NCI-H345 treated with DMSO at 0.1 percent for 48 hours (cell line): ENCODE measurements at regions not wholly inside any gene's neighbourhood (a gene's known extent, or its start where the extent isn't known, plus 50 kb on each side); places are given as distances from the start of the nearest gene placed in this dataset.
"Not testable (repeated sequence)": the region's sequence is repeated elsewhere in the genome, so short reads cannot be mapped to it uniquely, and the experiment has no call there.

Experiments
- DNase-seq: peaks from one replicate; lab custom pipeline; 2025; ENCODE audit not compliant: unreplicated experiment; lab: John Stamatoyannopoulos, UW

DNA sequence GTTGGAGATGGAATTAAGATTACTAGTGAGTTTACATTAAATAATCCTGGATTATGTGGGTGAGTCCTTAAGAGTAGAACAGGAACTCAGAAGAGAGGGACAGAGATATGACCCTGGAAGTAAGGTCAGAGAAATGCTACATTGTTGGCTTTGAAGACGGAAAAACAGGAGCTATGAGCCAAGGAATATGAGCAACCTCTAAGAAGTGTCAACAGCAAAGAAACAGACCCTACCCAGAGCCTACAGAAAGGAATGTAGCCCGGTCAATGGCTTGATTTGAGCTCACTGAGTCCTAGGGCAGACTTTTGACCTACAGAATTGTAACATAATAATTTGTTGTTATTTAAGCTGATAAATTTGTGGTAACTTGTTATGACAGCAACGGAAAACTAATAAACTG is 304.9 kb downstream of the IPMK start:
- DNase-seq = no peak

DNA sequence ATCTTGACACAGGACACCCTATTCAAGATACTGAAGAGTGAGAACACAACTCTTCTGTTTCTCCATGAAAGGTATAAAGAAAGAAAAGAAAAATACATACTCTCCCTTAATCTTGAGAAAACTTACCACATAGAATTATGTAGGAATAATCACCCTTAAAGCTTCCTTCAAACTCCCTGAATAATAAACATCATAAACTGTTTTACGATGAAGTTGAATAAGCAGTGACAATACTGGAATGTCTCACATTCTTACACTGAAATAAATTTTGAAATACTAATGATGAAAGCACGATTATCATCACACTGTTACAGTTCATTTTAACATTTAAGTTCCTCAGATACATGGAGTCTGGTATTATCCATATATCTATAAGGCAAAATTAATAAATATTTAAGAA is 306.2 kb downstream of the IPMK start:
- no peak for DNase-seq

DNA sequence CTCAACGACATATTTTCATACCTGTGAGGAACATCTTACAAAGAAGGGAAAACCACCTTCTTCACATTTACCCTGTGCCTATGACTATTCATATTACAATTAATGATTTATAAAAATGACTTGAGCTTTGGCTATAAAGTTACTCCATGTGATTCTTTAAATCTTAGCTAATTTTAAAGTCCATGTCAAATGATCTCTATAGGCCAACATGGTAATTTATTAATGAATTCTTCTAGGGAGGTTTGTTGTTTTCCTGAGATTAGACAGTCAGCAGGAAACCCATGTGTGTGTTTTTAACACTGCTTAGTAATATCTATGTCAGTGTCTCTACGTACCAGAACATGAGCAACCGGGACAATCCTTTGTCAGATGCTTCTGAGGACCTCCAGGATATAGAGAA is 307.3 kb downstream of the IPMK start:
- no peak for DNase-seq

DNA sequence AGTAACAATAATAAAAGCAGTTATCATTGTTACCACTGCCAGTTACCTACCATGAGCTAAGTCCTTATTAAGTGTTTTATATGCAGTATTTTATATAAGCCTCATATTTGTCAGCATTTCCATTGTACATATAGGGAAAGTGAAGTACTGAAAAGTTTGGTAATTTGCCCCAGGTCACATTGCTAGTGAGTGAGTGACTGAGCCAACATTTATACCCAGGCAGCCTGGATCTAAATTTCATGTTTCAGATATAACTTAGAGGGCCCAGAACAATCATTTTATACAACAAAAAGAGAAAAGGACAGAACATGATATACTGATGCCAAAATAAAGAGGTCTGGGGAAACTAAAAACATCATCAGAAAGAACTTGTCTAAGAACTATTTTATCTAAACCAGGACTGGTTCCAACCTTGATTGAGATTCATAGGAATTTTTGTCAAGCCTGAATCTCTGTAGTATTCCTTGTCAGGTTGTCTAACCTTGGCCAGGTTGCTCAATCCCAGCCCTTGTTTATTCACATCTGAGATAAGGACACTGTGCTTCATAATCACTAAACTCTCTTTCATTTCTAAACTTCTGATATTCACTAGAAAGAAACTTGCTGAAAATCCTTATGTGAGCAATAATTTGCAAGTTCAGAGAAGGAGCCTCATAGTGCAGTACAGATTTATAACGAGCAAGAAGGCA is 308.2 kb downstream of the IPMK start:
- DNase-seq = no peak

DNA sequence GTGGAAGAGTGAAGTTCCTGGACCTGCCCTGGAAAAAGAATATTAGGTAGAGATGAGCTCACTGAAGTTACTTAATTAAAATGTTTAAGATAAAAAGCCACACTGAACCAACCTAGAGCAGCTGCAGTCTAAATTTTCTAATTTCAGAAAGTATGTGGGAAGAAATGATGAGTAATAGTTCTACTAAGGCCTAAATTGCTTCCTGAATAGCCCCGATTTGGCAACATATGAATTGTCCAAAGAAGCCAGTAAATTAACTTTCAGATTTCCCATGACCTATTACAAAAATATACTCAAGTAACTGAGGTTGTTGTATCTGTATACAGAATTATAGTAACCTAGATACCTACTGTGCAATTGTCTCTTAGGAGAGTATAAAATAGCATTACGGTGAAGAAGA is 312.6 kb downstream of the IPMK start:
- no peak for DNase-seq

DNA sequence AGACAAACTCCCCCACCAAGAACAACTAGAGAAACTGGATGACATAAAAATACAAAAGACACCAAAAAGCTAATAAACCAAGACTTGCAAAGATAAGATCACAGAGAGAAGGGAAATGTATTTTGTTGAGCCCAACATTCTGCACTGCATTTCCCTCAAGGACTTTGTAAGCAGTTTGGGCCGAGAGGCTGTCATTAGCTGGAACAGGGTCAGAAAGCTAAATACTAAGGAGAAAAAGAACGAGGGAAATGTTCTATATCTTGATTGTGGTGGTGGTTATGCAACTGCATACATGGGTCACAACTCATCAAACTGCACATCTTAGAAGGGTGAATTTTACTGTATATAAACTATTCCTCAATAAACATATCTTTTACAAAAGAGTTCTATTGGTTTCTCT is 315.0 kb downstream of the IPMK start:
- DNase-seq = no peak

DNA sequence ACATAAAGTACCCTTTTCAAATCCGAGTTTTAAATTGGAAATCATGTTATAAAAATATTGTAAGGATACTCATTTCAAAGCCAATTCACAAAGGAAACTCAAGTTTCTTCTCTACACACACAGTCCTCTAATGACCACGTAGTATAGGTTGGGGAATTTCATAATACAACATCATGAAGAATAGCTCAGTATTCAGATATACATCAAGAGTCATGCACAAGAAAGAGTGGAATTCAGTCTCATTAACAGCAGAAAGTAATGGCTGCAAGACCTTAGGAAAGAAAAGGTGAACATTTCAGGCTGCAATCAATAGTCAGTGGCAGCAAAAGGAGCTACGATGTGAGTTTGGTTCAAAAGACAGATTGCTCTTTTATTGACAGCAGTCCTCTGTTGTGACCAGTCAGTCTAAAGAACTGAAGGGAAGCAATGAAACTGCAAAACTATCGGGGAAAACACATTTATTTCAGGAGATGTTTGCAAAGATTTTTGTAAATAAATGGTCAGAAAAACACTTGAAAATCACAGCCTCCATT is 317.2 kb downstream of the IPMK start:
- no peak for DNase-seq

DNA sequence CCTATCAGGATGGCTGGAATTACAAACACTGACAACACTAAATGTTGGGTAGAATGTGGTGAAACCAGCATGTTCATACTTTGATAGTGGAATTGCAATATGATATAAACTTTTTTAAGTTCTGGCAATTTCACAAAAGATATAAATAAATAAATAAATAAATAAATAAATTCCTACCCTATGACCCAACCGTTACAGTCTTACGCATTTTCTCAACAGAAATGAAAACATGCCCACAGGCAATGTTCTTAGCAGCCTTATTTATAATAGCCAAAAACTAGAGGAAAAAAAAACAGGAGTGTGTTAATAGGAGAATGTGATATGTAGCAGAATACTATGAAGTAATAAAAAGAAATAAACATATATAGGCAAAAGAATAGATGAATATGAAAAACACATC is 318.9 kb downstream of the IPMK start:
- DNase-seq = no peak

DNA sequence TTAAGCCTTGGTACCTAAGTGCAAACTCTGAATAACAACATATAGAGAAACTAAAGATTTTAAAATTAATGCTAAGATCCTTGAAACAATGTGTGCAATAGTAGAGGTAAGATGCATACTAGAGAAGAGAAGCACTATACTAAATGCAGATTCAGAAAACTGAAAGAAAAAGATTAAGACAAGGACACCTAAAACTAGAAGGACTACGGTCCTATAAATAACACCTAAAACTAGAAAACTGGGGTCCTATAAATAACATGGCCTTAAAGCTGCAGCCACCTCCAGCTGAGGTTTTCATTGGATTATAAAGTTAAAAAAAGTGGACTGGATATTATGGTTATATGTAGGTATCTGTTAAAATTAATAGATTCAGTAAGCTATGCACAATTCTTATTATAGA is 320.9 kb downstream of the IPMK start:
- no peak for DNase-seq

DNA sequence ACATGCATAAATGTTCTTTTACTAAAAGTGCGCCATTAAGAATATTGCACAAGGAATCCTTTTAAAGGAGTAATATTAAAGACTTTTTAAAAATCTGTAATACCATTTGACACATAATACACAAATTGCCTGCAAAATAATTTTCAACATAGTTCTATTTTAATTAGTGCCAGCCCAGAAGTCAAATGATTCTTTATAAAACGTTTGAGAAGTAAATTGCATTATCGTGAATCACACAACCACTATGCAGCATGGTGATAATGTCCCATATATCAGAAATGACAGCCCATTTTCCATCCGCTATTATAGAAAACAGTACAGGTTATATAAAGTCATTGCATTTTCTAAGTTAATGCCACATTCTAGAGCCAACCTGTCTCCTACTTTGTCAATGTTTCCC is 324.0 kb downstream of the IPMK start:
- no peak for DNase-seq

DNA sequence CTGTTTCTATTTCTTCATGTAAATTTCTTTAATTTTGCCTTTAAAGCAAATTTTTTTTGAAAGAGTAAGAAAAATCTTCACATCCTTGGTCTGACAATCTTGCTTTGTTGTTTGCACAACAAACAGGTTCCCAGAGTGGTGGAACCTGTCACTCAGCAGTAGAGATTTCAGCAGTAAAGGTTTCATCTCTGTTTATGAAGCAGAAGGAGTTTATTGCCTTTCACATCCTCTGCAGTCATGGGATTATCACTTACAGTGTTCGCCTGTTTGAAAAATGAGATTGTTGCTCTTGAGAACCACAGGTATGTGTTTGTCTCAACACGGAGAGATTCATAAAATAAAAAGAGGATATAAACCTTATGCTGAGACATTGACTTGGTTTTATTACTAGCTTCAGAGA is 342.6 kb downstream of the IPMK start:
- DNase-seq = no peak

DNA sequence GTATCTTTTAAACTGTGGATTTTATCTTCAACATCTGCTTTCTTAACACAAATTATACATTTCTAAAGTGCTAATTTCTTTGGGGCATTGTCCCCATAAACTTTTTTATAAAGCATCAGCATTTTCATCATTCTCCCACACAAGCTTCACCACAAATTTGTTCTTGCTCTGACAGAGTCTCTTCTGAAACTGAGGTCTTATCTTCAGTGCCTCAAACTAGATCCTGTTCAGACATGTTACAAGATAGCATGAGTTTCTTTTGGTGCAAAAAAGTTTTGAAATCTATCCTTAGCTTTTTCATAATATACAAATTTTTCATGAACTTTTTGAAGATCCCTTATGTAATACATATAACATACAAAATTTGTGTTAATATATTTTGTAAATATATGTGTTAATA is 346.6 kb downstream of the IPMK start:
- no peak for DNase-seq

DNA sequence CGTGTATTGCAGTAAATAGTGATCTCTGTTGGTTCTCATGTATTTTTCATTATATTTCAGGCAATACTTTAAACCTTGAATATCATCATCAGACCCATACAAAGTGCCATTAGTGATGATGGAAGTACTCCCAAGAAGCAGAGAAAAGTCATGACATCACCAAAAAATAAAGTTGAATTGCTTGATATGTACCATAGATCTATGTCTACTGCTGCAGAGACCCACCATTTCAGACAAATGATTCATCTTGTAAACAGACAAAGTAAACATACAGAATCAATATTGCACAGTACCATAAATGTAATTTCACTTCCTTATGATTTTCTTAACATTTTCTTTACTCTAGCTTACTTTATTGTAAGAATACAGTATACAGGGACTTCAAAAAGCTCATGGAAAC is 347.8 kb downstream of the IPMK start:
- DNase-seq = no peak

DNA sequence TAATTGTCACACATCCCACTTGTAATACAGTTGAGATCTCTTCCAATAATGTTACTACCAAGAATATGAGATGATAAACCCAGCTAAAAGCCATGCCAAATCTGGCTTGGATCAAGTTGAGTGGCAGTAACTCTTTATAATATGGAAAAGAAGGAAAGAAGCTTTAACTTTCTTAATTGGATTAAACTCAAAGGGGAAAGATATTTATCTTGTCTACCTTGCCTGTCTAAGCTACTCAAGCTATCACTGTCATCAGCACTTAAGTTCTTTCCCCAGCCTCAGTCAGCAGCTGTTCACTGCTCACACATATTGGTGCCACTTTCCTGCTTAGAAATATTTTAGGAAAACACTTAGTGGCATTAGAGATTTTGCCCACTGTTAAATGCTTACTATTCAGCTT is 350.7 kb downstream of the IPMK start:
- DNase-seq = no peak

DNA sequence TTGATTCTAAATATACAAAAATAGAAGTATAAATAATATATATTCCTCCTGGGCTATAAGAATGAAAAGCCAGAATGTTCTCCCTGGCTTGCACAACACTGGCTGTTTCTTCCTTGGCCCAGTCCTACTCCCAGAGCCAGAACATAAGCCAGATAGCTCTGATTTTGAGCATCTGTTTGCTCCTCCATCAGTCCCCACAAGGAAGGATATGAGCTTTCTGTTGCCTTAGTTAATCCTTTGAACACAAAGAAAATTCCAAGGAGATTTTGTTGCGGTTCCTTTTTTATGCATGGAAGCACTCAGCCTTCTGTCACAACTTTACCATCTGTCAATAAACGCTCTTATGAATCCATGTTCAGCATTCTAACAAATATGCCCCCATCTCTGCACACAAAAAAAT is 361.8 kb downstream of the IPMK start:
- DNase-seq = no peak

DNA sequence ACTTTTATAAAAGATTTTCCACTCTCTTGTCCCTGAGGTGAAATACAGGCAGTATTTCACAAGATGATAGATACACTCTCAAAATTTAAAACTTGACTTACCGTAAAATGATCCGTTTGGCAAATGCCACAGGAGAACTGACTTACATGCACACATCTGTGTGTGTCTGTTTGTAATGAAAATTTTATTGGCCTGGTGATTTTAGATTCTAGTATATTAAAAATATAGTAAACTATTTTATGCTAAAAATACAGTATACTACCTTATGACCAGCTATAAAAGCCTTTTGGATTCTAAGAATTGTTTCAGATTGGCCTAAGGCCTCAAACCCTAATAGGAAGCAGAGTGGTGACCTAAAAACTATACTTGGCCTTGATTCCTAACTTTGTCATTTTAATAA is 362.7 kb downstream of the IPMK start:
- DNase-seq = no peak

DNA sequence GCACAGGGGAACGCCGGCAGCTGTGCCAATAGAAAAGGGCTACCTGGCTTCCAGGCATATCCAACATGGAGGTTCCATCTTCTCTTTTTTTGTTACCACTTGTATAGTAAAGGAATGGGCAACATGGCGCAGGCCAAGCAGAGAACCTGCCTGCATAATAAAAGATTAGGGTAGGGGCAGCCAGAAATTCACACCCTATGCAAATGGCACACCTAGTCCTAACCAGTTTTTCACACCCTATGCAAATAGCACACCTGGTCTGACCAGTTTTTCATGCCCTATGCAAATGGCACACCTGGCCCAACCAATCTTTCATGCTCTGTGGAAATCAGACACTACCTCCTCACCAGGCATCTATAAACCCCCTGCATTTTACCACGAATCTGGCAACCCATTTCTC is 369.5 kb downstream of the IPMK start:
- DNase-seq = no peak

DNA sequence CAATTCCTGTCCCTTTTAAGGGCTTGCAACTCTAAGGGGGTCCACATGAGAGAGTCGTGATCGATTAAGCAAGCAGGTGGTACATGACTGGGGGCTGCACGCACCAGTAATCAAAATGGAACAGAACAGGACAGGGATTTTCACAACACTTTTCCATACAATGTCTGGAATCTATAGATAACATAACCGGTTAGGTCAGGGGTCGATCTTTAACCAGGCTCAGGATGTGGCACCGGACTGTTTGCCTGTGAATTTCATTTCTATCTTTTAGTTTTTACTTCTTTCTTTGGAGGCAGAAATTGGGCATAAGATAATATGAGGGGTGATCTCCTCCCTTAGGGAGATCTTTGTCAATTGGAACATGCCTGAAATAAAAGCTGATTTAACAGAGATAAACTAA is 370.1 kb downstream of the IPMK start:
- no peak for DNase-seq

DNA sequence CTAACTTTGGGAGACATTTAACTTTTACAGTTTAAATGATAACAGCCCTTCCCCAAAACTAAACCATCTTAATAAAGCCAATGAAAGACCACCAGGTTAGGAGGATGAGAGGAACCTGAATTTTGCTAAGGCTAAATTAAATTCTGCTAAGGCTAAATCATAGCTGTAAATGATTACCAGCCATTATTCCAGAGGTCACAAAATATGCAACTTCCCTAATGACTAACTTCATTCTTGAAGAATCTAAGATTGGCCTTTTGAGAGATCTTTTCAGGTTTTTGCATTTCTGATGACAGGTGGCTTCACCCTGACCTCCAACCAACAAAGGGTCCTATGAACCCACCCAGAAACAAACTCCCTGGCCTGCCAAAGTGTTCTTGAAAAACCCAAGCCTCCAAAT is 373.3 kb downstream of the IPMK start:
- DNase-seq = no peak

DNA sequence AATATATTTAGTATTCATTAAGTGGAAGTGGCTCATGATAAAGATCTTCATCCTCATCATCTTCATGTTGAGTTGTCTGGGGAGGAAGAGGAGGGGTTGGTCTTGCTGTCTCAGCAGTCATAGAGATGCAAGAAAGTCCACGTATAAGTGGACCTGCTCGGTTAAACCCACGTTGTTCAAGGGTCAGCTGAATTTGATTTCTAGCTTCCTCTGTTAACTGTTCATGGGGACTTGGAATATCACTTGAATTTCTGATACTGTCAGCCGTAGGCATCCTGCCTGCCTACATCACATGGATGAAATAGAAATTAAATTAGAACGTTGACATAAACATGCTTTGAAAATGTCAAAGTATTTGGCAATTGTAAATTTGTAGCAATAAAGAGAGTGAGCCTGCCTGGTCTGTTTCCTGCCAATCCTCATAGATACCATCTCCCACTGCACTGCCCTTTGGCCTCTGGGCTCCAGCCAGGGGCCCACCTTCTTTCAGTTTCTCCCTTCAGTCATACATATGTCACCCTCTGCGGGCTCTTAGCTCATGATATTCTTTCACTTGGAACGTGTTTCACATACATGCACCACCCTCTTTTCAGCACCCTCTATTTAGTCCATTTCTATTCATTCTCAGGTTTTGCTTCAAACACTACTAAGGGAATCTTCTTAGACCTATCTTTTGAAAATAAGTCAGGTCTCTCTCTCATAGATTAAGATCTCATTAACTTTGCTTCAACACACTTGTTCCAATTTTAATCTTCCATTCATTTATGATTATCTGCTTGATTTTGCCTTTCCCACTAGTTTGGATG is 376.3 kb downstream of the IPMK start:
- no peak for DNase-seq

DNA sequence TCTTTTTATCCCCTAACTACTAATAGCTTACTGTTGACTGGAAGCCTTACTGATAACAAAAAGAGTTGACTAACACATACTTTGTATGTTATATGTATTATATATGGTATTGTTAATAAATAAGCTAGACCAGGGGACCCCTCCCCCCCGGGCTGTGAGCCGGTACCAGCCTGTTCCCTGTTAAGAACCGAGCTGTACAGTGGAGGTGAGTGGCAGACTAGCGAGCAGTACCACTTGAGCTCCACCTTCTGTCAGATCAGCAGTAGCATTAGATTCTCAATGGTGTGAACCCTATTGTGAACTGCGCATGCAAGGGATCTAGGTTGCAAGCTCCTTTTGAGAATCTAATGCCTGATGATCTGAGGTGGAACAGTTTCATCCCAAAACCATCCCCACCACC is 377.0 kb downstream of the IPMK start:
- DNase-seq = no peak

DNA sequence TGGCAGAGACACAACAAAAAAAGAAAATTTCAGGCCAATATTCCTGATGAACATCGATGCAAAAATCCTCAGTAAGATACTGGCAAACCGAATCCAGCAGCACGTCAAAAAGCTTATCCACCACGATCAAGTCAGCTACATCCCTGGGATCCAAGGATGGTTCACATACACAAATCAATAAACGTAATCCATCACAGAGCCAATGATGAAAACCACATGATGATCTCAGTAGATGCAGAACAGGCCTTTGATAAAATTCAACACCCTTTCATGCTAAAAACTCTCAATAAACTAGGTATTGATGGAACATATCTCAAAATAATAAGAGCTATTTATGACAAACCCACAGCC is 382.1 kb downstream of the IPMK start:
- not testable (repeated sequence) for DNase-seq
